ENCODE measurements at regions not wholly inside any gene's neighbourhood (a gene's known extent, or its start where the extent isn't known, plus 50 kb on each side); places are given as distances from the start of the nearest gene placed in this dataset.

DNA sequence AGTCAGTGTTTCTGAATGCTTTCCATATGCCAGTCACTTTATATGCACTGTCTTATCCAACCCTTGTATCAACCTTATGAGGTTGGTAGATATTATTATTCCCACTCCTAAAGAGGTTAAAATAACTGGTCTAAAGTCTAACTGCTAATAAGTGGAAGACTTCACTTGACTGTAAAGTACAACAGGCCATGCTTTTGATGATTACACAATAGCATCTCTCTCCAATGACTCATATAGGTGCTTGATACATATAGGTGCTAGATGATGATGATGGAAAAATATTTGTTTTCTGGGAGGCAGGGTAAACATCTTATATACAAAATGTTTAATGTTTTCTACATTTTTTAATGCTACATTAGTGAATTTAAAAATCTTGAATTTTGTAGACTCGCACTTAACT lies 75.9 kb upstream of the NR3C1 start:
- H3K14ac ChIP-seq (ENCODE audit: insufficient read length): no peak overlapping the region
- no peak for FAIRE-seq
- no peaks in the 10 kb centered on the region for H3K9me3 ChIP-seq (ENCODE audit: insufficient read depth in 2 of 2, low read depth in 1 of 2, low read length in 1 of 2)
- H4K8ac ChIP-seq (ENCODE audit: extremely low read depth, insufficient read depth, low read length): no peak overlapping the region
- no peak overlapping the region for H3K4ac ChIP-seq (replicated peaks; ENCODE audit: insufficient read length, low read depth, low read length)
- H2BK20ac ChIP-seq (ENCODE audit: low read length): no peak overlapping the region
- H3K4me3 ChIP-seq (ENCODE audit: extremely low read depth in 1 of 4, insufficient read depth in 2 of 4, low read depth in 3 of 4, low read length in 4 of 4): no peak overlapping the region
- no peak overlapping the region for H3K4me2 ChIP-seq (ENCODE audit: insufficient read depth in 1 of 2, low read depth in 2 of 2, low read length in 2 of 2)
- 87% methylated on average over 1 of the region's 1 CpG; no CpG with 5 or more reads in 1 of the 2 experiments for WGBS, 2 experiments (ENCODE audit: extremely low coverage in 1 of 2, insufficient coverage in 1 of 2, insufficient read length in 1 of 2, insufficient replicate concordance in 2 of 2, low coverage in 1 of 2, low lambda C conversion rate in 2 of 2, missing lambda C conversion rate in 1 of 2)
- H3K27me3 ChIP-seq (replicated peaks in 1 of 4; ENCODE audit: control insufficient read depth in 3 of 4, extremely low read depth in 1 of 4, insufficient read depth in 3 of 4, low read length in 3 of 4): no peaks in the 10 kb centered on the region
- H4K5ac ChIP-seq (ENCODE audit: insufficient read length, low read depth, low read length): no peak overlapping the region
- H3K18ac ChIP-seq (ENCODE audit: extremely low read depth, low read length): no peak overlapping the region
- no peak overlapping the region for H2BK12ac ChIP-seq (ENCODE audit: low read depth, low read length)
- H3K79me2 ChIP-seq (ENCODE audit: control insufficient read depth in 1 of 2, insufficient read depth in 2 of 2, low read length in 2 of 2): no peaks in the 10 kb centered on the region
- H4K20me1 ChIP-seq (replicated peaks in 1 of 2; ENCODE audit: control insufficient read depth in 1 of 2, insufficient read depth in 2 of 2, low read length in 2 of 2): no peaks in the 10 kb centered on the region
- no peak overlapping the region for H2AK5ac ChIP-seq (ENCODE audit: low read depth, low read length)
- no peaks in the 10 kb centered on the region for H3K79me1 ChIP-seq (ENCODE audit: low read depth, low read length)
- no peak for TF ChIP-seq JUND (IDR thresholded peaks at IDR 0.05; ENCODE audit: low read length)
- no peak overlapping the region for H4K91ac ChIP-seq (replicated peaks; ENCODE audit: insufficient read length, low read length)
- no peaks in the 10 kb centered on the region for H3K4me1 ChIP-seq (replicated peaks in 1 of 4; ENCODE audit: control insufficient read depth in 3 of 4, insufficient read depth in 4 of 4, low read length in 3 of 4)
- no peak overlapping the region for H2BK5ac ChIP-seq (ENCODE audit: low read depth, low read length)
- H3K9ac ChIP-seq (replicated peaks in 1 of 4; ENCODE audit: extremely low read depth in 1 of 4, low read depth in 3 of 4, low read length in 3 of 4): no peak overlapping the region
- ChIA-PET CTCF (ENCODE audit: partially characterized antibody) (no interaction called here), POLR2A (ENCODE audit: partially characterized antibody) (no interaction called here)
- no peak overlapping the region for H2BK15ac ChIP-seq (ENCODE audit: low read length)
- H3K23ac ChIP-seq (ENCODE audit: insufficient read length): no peak overlapping the region
- H2BK120ac ChIP-seq (replicated peaks; ENCODE audit: low read depth, low read length): no peak overlapping the region
- no peak overlapping the region for H3K27ac ChIP-seq (ENCODE audit: low read depth, low read length)
- no peak overlapping the region for H3K56ac ChIP-seq (replicated peaks; ENCODE audit: insufficient read length, low read depth, low read length)
- no peaks in the 10 kb centered on the region for H3K36me3 ChIP-seq (ENCODE audit: control insufficient read depth in 2 of 4, insufficient read depth in 4 of 4, low read length in 3 of 4)
- DNase-seq (ENCODE audit: low read depth in 1 of 2, low spot score in 2 of 2): no peak
- H2AFZ ChIP-seq (ENCODE audit: low read length): no peak overlapping the region
- no peaks in the 10 kb centered on the region for H3K23me2 ChIP-seq (ENCODE audit: low read depth, low read length)
